ENCODE measurements at regions not wholly inside any gene's neighbourhood (a gene's known extent, or its start where the extent isn't known, plus 50 kb on each side); places are given as distances from the start of the nearest gene placed in this dataset.

DNA sequence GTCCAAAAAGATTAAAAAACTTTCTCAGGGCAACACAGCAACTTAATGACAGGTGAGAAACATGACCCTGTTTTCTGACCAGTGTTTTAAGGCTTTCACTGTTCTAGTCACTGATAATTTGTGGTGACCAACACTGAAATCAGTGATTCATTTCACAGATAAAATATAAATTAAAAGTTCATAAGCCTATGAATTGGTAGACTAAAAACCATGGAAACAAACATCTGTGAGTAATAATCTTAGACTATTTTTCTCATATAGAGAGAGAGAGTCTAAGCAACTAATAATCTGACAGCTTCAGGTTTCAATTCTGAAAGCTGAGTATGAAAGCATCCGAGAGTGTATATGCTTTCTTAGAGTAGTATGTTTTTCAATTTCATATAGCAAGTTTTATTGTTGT is 536.9 kb downstream of the ADGRL2 start:
- Histone ChIP-seq H2BK120ac (ENCODE audit: low read depth, low read length) (no peak overlapping the region), H3K4me3 (ENCODE audit: low read length in 2 of 2) (no peak overlapping the region), H3K4me2 (ENCODE audit: insufficient read depth, low read length, poor library complexity, severe bottlenecking) (no peak overlapping the region), H3K9me3 (replicated peaks in 1 of 2; ENCODE audit: control insufficient read depth in 2 of 2, insufficient read depth in 1 of 2, low read depth in 1 of 2, low read length in 2 of 2) (no peaks in the 10 kb centered on the region), H3K18ac (ENCODE audit: low read length) (no peak overlapping the region), H3K14ac (ENCODE audit: low read length) (no peak overlapping the region), H3K9ac (ENCODE audit: low read depth, low read length, poor library complexity) (no peak overlapping the region), H3K23ac (ENCODE audit: low read depth, low read length, poor library complexity) (no peak overlapping the region), H3K4me1 (ENCODE audit: control insufficient read depth in 2 of 2, insufficient read depth in 1 of 2, low read depth in 1 of 2, low read length in 2 of 2) (no peaks in the 10 kb centered on the region), H4K91ac (ENCODE audit: low read depth, low read length, poor library complexity) (no peak overlapping the region), H3K4ac (ENCODE audit: low read length) (no peak overlapping the region), H3K36me3 (replicated peaks in 1 of 2; ENCODE audit: control insufficient read depth in 2 of 2, insufficient read depth in 2 of 2, low read length in 2 of 2) (no peaks in the 10 kb centered on the region), H2BK5ac (ENCODE audit: low read length) (no peak overlapping the region), H2AK5ac (ENCODE audit: low read depth, low read length) (no peak overlapping the region), H2BK12ac (ENCODE audit: low read length) (no peak overlapping the region), H3K79me1 (ENCODE audit: low read depth, low read length) (no peaks in the 10 kb centered on the region), H3K27me3 (ENCODE audit: control insufficient read depth in 3 of 3, insufficient read depth in 3 of 3, low read depth in 1 of 3, low read length in 3 of 3) (no peaks in the 10 kb centered on the region), H4K8ac (ENCODE audit: low read depth, low read length) (no peak overlapping the region), H3K27ac (replicated peaks; ENCODE audit: low read length) (no peak overlapping the region), H2BK15ac (ENCODE audit: low read length) (no peak overlapping the region), H2AFZ (ENCODE audit: low read length) (no peak overlapping the region)
- WGBS, 2 donors (ENCODE audit: extremely low coverage in 2 of 2, insufficient read length in 2 of 2, insufficient replicate concordance in 1 of 2) = no CpG with 5 or more reads among the region's 1 CpG
- DNase-seq (ENCODE audit: low spot score) = no peak

DNA sequence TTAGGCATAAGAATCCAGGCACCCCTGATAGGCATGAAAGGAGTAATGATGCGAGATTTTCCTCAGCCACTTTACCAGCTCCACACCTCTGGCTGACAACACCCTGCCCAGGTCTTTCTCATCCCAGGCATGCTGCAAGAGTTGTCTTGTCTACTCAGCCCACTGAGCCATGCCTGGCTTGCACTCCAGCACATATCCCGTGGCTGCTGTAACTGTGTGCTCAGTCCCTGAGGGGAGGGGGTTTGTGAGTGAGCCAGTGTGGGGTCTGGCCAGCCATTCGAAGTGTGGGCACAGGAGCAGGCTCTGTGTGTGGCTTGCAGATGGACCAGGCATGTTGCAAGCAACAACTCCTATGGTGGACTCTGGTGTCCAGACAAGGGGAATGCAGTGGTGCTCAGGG is 529.6 kb downstream of the ADGRL2 start:
- H4K91ac ChIP-seq (ENCODE audit: low read depth, low read length, poor library complexity) = no peak overlapping the region
- H2BK120ac ChIP-seq (ENCODE audit: low read depth, low read length) = peak overlapping the region; percentile 35
- peaks cover 3% of the 10 kb centered on the region in 2 donors for H3K4me1 ChIP-seq (ENCODE audit: control insufficient read depth in 2 of 2, insufficient read depth in 1 of 2, low read depth in 1 of 2, low read length in 2 of 2)
- H3K9ac ChIP-seq (ENCODE audit: low read depth, low read length, poor library complexity) = no peak overlapping the region
- H3K23ac ChIP-seq (ENCODE audit: low read depth, low read length, poor library complexity) = no peak overlapping the region
- H3K4me3 ChIP-seq (ENCODE audit: low read length in 2 of 2) = no peak overlapping the region
- no peak overlapping the region for H2AFZ ChIP-seq (ENCODE audit: low read length)
- no peaks in the 10 kb centered on the region for H3K79me1 ChIP-seq (ENCODE audit: low read depth, low read length)
- no peaks in the 10 kb centered on the region for H3K36me3 ChIP-seq (replicated peaks in 1 of 2; ENCODE audit: control insufficient read depth in 2 of 2, insufficient read depth in 2 of 2, low read length in 2 of 2)
- peaks cover 0 to 13% of the 10 kb centered on the region in 2 donors for H3K9me3 ChIP-seq (replicated peaks in 1 of 2; ENCODE audit: control insufficient read depth in 2 of 2, insufficient read depth in 1 of 2, low read depth in 1 of 2, low read length in 2 of 2)
- H2BK15ac ChIP-seq (ENCODE audit: low read length) = no peak overlapping the region
- no peak overlapping the region for H3K27ac ChIP-seq (replicated peaks; ENCODE audit: low read length)
- no peak overlapping the region for H2AK5ac ChIP-seq (ENCODE audit: low read depth, low read length)
- H3K4me2 ChIP-seq (ENCODE audit: insufficient read depth, low read length, poor library complexity, severe bottlenecking) = no peak overlapping the region
- peaks cover 0 to 18% (median 0%) of the 10 kb centered on the region in 3 experiments for H3K27me3 ChIP-seq (ENCODE audit: control insufficient read depth in 3 of 3, insufficient read depth in 3 of 3, low read depth in 1 of 3, low read length in 3 of 3)
- H2BK5ac ChIP-seq (ENCODE audit: low read length) = no peak overlapping the region
- H3K14ac ChIP-seq (ENCODE audit: low read length) = peak overlapping the region; percentile 33
- WGBS, 2 donors (ENCODE audit: extremely low coverage in 2 of 2, insufficient read length in 2 of 2, insufficient replicate concordance in 1 of 2) = no CpG with 5 or more reads among the region's 3 CpGs
- H4K8ac ChIP-seq (ENCODE audit: low read depth, low read length) = no peak overlapping the region
- H2BK12ac ChIP-seq (ENCODE audit: low read length) = no peak overlapping the region
- no peak for DNase-seq (ENCODE audit: low spot score)
- H3K18ac ChIP-seq (ENCODE audit: low read length) = peak overlapping the region; percentile 76
- no peak overlapping the region for H3K4ac ChIP-seq (ENCODE audit: low read length)

DNA sequence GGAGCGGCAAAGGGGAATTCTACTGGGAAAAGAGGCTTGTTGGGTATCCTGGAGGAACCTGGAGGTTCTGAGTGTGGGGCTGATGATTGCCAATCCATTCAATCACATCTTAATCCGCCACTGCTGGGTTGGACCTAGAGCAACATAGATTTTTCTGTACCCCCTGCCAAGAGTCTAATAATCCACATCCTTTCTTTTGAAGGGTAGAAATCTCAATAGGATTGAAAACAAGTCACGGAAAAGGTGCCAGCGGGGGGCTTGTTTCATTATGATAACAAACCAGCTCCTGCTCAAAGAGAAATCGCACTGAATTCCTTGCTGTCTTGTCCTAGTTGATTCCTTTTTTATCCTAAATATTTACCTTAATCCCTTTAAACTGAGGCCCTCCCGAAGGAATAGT is 528.5 kb downstream of the ADGRL2 start:
- H4K91ac ChIP-seq (ENCODE audit: low read depth, low read length, poor library complexity) = no peak overlapping the region
- H2AFZ ChIP-seq (ENCODE audit: low read length) = no peak overlapping the region
- peaks cover 0 to 18% (median 0%) of the 10 kb centered on the region in 3 experiments for H3K27me3 ChIP-seq (ENCODE audit: control insufficient read depth in 3 of 3, insufficient read depth in 3 of 3, low read depth in 1 of 3, low read length in 3 of 3)
- H2BK15ac ChIP-seq (ENCODE audit: low read length) = no peak overlapping the region
- H3K9me3 ChIP-seq (replicated peaks in 1 of 2; ENCODE audit: control insufficient read depth in 2 of 2, insufficient read depth in 1 of 2, low read depth in 1 of 2, low read length in 2 of 2) = peaks cover 0 to 13% of the 10 kb centered on the region in 2 donors
- no peaks in the 10 kb centered on the region for H3K79me1 ChIP-seq (ENCODE audit: low read depth, low read length)
- no peak overlapping the region for H2BK12ac ChIP-seq (ENCODE audit: low read length)
- H3K18ac ChIP-seq (ENCODE audit: low read length) = no peak overlapping the region
- no peak overlapping the region for H3K9ac ChIP-seq (ENCODE audit: low read depth, low read length, poor library complexity)
- H2AK5ac ChIP-seq (ENCODE audit: low read depth, low read length) = no peak overlapping the region
- H3K36me3 ChIP-seq (replicated peaks in 1 of 2; ENCODE audit: control insufficient read depth in 2 of 2, insufficient read depth in 2 of 2, low read length in 2 of 2) = no peaks in the 10 kb centered on the region
- no peak overlapping the region for H3K14ac ChIP-seq (ENCODE audit: low read length)
- WGBS, 2 donors (ENCODE audit: extremely low coverage in 2 of 2, insufficient read length in 2 of 2, insufficient replicate concordance in 1 of 2) = no CpG with 5 or more reads among the region's 6 CpGs
- no peak overlapping the region for H3K4me3 ChIP-seq (ENCODE audit: low read length in 2 of 2)
- no peak overlapping the region for H2BK120ac ChIP-seq (ENCODE audit: low read depth, low read length)
- H3K23ac ChIP-seq (ENCODE audit: low read depth, low read length, poor library complexity) = no peak overlapping the region
- H3K27ac ChIP-seq (replicated peaks; ENCODE audit: low read length) = no peak overlapping the region
- no peak overlapping the region for H3K4ac ChIP-seq (ENCODE audit: low read length)
- DNase-seq (ENCODE audit: low spot score) = peak; percentile 5
- peak overlapping the region; percentile 2 for H3K4me2 ChIP-seq (ENCODE audit: insufficient read depth, low read length, poor library complexity, severe bottlenecking)
- H2BK5ac ChIP-seq (ENCODE audit: low read length) = no peak overlapping the region
- no peak overlapping the region for H4K8ac ChIP-seq (ENCODE audit: low read depth, low read length)
- H3K4me1 ChIP-seq (ENCODE audit: control insufficient read depth in 2 of 2, insufficient read depth in 1 of 2, low read depth in 1 of 2, low read length in 2 of 2) = peaks cover 3% of the 10 kb centered on the region in 2 donors

DNA sequence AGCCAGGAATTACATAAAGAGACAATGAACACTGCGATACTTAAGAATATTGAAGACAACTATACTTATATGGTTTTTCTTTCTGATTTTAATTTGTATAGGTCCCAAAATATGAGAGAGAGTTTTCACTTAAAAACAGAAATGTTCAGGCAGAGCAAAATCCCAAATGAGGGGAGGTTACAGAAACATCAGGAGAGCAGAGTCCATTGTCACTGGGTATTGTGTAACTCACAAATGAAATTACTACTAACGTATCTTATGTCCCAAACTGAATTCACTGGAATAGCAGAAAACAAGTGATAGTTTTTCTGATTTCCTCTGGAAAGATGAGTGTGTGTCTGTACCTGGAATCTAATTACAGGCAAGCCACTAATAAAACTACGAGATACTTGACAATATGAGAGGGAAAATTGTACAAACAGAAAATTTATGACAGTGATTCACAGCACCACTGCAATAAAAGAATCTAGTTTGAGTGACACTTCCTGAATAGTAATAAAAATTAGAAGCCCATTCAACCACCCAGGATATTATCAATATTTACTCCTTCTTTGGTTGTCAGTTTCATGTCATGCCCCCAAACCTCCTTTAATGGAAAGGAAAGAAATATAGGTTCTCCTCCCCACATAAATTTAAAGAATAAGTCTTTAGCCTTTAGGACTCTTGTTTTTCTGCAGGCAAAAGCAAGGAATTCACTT is 522.6 kb downstream of the ADGRL2 start:
- no peak overlapping the region for H4K8ac ChIP-seq (ENCODE audit: low read depth, low read length)
- no peak overlapping the region for H2BK5ac ChIP-seq (ENCODE audit: low read length)
- no peaks in the 10 kb centered on the region for H3K9me3 ChIP-seq (replicated peaks in 1 of 2; ENCODE audit: control insufficient read depth in 2 of 2, insufficient read depth in 1 of 2, low read depth in 1 of 2, low read length in 2 of 2)
- no peaks in the 10 kb centered on the region for H3K79me1 ChIP-seq (ENCODE audit: low read depth, low read length)
- no peak overlapping the region for H4K91ac ChIP-seq (ENCODE audit: low read depth, low read length, poor library complexity)
- no CpG with 5 or more reads among the region's 3 CpGs for WGBS, 2 donors (ENCODE audit: extremely low coverage in 2 of 2, insufficient read length in 2 of 2, insufficient replicate concordance in 1 of 2)
- H3K18ac ChIP-seq (ENCODE audit: low read length) = no peak overlapping the region
- H2AFZ ChIP-seq (ENCODE audit: low read length) = no peak overlapping the region
- H3K14ac ChIP-seq (ENCODE audit: low read length) = no peak overlapping the region
- H3K27ac ChIP-seq (replicated peaks; ENCODE audit: low read length) = no peak overlapping the region
- no peaks in the 10 kb centered on the region for H3K4me1 ChIP-seq (ENCODE audit: control insufficient read depth in 2 of 2, insufficient read depth in 1 of 2, low read depth in 1 of 2, low read length in 2 of 2)
- peaks cover 0 to 4% (median 0%) of the 10 kb centered on the region in 3 experiments for H3K27me3 ChIP-seq (ENCODE audit: control insufficient read depth in 3 of 3, insufficient read depth in 3 of 3, low read depth in 1 of 3, low read length in 3 of 3)
- H3K4me2 ChIP-seq (ENCODE audit: insufficient read depth, low read length, poor library complexity, severe bottlenecking) = no peak overlapping the region
- DNase-seq (ENCODE audit: low spot score) = no peak
- H3K4ac ChIP-seq (ENCODE audit: low read length) = no peak overlapping the region
- no peak overlapping the region for H2BK15ac ChIP-seq (ENCODE audit: low read length)
- H2AK5ac ChIP-seq (ENCODE audit: low read depth, low read length) = no peak overlapping the region
- no peak overlapping the region for H2BK12ac ChIP-seq (ENCODE audit: low read length)
- no peak overlapping the region for H3K4me3 ChIP-seq (ENCODE audit: low read length in 2 of 2)
- H3K36me3 ChIP-seq (replicated peaks in 1 of 2; ENCODE audit: control insufficient read depth in 2 of 2, insufficient read depth in 2 of 2, low read length in 2 of 2) = no peaks in the 10 kb centered on the region
- no peak overlapping the region for H2BK120ac ChIP-seq (ENCODE audit: low read depth, low read length)
- no peak overlapping the region for H3K9ac ChIP-seq (ENCODE audit: low read depth, low read length, poor library complexity)
- no peak overlapping the region for H3K23ac ChIP-seq (ENCODE audit: low read depth, low read length, poor library complexity)
